ENCODE measurements at regions not wholly inside any gene's neighbourhood (a gene's known extent, or its start where the extent isn't known, plus 50 kb on each side); places are given as distances from the start of the nearest gene placed in this dataset.

- intact Hi-C loops (cut with DNase I, micrococcal nuclease) = no loop called here
- TF ChIP-seq CTCF (IDR thresholded peaks at IDR 0.05) = no peak
- Histone ChIP-seq H3K4me3 (no peak overlapping the region), H3K36me3 (ENCODE audit: low read depth) (no peaks in the 10 kb centered on the region), H3K4me1 (ENCODE audit: low read depth) (no peaks in the 10 kb centered on the region), H3K9me3 (no peaks in the 10 kb centered on the region)
- no peak for DNase-seq
- no peak for ATAC-seq
Measured at GRCh38 chr9:88794100-88794499, 197.2 kb upstream of the S1PR3 start.

- ATAC-seq (no peak), DNase-seq (no peak)
- Histone ChIP-seq H3K9me3 (no peaks in the 10 kb centered on the region), H3K4me3 (no peak overlapping the region), H3K4me1 (ENCODE audit: low read depth) (no peaks in the 10 kb centered on the region), H3K36me3 (ENCODE audit: low read depth) (no peaks in the 10 kb centered on the region)
- no peak for TF ChIP-seq CTCF (IDR thresholded peaks at IDR 0.05)
- intact Hi-C loops (cut with DNase I, micrococcal nuclease) = no loop called here
Measured at GRCh38 chr9:88796947-88797346, 194.3 kb upstream of the S1PR3 start.

GRCh38 chr9:88798476-88798875 is 192.8 kb upstream of the S1PR3 start:
- no peak for ATAC-seq
- H3K4me1 ChIP-seq (ENCODE audit: low read depth) = no peaks in the 10 kb centered on the region
- intact Hi-C loops (cut with DNase I, micrococcal nuclease) = no loop called here

GRCh38 chr9:88799541-88800328 is 191.5 kb upstream of the S1PR3 start:
- H3K4me1 ChIP-seq (ENCODE audit: low read depth) = no peaks in the 10 kb centered on the region
- no peak overlapping the region for H3K4me3 ChIP-seq
- DNase-seq (no peak), ATAC-seq (no peak)
- intact Hi-C loops (cut with DNase I, micrococcal nuclease) = no loop called here
- no peaks in the 10 kb centered on the region for H3K36me3 ChIP-seq (ENCODE audit: low read depth)
- H3K9me3 ChIP-seq = no peaks in the 10 kb centered on the region
- TF ChIP-seq CTCF (IDR thresholded peaks at IDR 0.05) = no peak

More at GRCh38 chr9:88798476-88798875, 192.8 kb upstream of the S1PR3 start:
- no peak for DNase-seq
- no peak for TF ChIP-seq CTCF (IDR thresholded peaks at IDR 0.05)
- Histone ChIP-seq H3K4me3 (no peak overlapping the region), H3K36me3 (ENCODE audit: low read depth) (no peaks in the 10 kb centered on the region), H3K9me3 (no peaks in the 10 kb centered on the region)

GRCh38 chr9:88800329-88800682 is 191.0 kb upstream of the S1PR3 start:
- Histone ChIP-seq H3K36me3 (ENCODE audit: low read depth) (no peaks in the 10 kb centered on the region), H3K4me1 (ENCODE audit: low read depth) (no peaks in the 10 kb centered on the region), H3K9me3 (no peaks in the 10 kb centered on the region), H3K4me3 (no peak overlapping the region)
- TF ChIP-seq CTCF (IDR thresholded peaks at IDR 0.05) = no peak
- no peak for DNase-seq
- intact Hi-C loops (cut with DNase I, micrococcal nuclease) = no loop called here
- no peak for ATAC-seq

Measured in mucosa of descending colon (tissue), 3 donors.